Activated CD4-positive, CD25-positive, alpha-beta regulatory T cell treated with anti-CD3 and anti-CD28 coated beads, Interleukin-2, amount 50 U/mL, for 24 hours (primary cell): ENCODE measurements at regions not wholly inside any gene's neighbourhood (a gene's known extent, or its start where the extent isn't known, plus 50 kb on each side); places are given as distances from the start of the nearest gene placed in this dataset.
"Not testable (repeated sequence)": the region's sequence is repeated elsewhere in the genome, so short reads cannot be mapped to it uniquely, and the experiment has no call there.

Source experiments
- ATAC-seq, 2 donors: fragments of 150-1000 bp; cut with Tn5 transposase; one replicate each; pipeline ENCODE4 v1.10.0; 2021; ENCODE audit warnings: mild to moderate bottlenecking in 1 of 2, moderate library complexity in 1 of 2

DNA sequence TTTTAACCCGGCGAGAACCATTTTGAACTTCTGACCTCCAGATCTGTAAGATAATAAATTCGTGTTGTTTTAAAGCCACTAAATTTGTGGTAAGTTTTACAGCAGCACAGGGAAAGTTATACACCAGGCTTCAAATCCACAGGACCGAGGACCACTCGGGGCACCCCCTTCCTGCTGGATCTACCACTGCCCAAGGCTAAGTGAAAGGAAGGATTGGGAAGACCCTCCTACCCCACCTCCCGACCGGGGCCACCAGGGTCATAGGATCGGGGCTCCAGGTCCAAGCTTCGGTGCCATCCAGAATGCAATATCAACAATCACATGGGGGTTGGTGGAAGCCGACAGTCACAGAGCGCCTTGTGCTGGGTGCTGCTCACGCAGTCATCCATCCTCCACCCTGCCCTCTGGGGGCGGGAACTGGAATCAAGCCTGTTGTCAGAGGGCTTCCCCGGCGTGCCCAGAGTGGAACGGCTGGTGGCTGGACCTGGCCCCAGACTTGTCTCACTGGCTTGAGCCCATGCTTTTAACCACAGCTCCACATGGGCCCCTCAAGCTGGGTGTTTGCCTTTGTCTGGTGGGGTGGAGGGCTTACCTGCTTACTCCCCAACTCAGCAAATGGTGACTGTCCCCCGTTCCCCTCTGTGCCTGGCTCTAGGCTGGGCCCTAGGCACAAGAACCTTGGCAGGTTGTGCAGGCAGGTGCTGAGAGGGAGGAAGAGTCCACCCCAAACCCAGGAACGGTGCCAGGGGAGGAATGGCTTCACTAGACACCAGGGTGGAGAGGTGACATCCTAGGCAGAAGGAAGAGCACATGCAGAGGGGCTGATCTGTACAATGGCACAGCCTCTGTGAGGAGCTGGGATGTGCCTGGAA lies 180.3 kb upstream of the RTL1 start:
- no peak for ATAC-seq

GRCh38 chr14:101084436-101084826 lies 180.9 kb upstream of the RTL1 start:
- ATAC-seq = no peak

GRCh38 chr14:101086926-101087325 lies 183.4 kb upstream of the RTL1 start:
- no peak for ATAC-seq

DNA sequence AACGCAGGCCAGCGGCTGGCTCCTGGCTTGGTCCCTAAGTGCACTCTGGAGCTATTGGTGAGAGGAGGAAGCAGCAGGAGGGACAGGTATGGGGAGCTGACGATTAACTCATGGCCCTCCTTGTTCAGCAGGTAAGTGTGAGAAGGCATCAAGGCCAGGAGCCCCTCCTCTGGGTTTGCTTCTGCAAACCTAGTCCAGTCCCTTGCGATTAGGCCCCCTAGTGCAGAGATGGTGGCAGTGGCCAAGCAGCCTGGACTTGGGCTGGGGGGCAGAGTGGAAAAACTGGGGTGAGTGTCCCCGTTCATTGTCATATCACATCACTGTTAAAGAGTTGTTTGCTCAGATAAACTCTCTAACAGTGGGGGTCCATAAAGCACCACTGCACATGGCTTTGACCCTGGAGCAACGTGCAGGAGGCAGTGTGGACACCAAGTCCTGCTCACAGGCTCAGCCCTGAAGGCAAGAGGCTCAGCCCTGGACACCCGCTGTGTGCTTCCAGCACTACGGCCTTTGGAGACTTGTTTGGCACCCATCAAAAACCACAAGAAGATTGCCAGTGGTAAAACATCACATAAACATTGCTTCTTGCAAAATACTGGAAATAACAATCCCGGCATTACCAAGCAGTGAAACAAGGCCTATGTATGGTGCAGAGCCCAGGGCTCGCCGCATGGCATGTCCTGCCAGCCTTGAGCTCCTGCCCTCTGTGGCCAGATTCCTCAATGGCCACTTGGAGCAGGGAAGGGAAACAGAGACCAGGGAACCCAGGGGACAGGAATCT lies 184.3 kb upstream of the RTL1 start:
- ATAC-seq = no peak

DNA sequence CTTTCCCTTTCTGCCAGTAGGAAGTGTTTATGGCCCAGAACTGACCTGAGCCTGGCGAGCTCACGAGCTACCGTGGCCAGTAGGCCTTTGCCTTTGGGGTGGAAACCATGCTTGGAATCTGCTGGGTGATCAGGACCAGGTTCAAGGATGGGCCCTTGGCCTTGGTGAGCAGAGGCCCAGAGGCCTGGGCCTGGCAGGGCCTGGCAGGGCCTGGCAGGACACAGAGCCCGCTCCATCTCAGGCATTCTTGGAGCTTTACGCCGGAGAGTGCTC lies 184.8 kb upstream of the RTL1 start:
- ATAC-seq = no peak

GRCh38 chr14:101088714-101089113 lies 185.2 kb upstream of the RTL1 start:
- ATAC-seq = no peak

DNA sequence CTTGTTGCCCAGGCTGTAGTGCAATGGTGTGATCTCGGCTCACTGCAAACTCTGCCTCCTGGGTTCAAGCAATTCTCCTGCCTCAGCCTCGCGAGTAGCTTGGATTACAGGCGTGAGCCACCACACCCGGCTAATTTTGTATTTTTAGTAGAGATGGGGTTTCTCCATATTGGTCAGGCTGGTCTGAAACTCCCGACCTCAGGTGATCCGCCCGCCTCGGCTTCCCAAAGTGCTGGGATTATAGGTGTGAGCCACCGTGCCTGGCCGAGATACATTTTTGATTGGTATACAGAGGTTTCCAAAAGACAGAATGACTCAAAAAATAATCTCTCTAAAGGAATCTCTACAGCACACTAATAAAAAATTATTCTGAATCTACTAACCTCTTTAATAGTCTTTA lies 187.0 kb upstream of the RTL1 start:
- not testable (repeated sequence) for ATAC-seq

- no peak for ATAC-seq
Measured at GRCh38 chr14:101090976-101091375, 187.5 kb upstream of the RTL1 start.

- ATAC-seq = not testable (repeated sequence)
Measured at GRCh38 chr14:101094916-101095315, 191.4 kb upstream of the RTL1 start.

DNA sequence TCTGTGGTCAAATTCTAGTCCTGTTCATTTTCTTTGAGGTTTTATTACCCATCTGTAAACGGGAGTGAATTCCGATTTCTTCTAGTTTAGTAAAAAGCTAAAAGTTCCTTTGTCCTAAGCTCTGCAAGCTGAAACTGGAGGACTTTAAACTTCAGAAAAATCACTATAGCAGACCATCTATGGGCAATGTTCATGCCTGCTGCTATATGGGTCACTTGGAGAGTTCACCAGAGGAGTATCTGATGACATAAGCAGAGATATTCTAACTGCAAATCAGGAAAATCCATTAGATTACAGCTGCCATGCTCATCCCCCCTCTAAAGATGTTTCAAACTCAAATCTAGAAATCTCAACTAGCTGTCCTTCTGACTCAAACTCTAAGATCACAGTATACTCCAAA lies 193.0 kb upstream of the RTL1 start:
- no peak for ATAC-seq

DNA sequence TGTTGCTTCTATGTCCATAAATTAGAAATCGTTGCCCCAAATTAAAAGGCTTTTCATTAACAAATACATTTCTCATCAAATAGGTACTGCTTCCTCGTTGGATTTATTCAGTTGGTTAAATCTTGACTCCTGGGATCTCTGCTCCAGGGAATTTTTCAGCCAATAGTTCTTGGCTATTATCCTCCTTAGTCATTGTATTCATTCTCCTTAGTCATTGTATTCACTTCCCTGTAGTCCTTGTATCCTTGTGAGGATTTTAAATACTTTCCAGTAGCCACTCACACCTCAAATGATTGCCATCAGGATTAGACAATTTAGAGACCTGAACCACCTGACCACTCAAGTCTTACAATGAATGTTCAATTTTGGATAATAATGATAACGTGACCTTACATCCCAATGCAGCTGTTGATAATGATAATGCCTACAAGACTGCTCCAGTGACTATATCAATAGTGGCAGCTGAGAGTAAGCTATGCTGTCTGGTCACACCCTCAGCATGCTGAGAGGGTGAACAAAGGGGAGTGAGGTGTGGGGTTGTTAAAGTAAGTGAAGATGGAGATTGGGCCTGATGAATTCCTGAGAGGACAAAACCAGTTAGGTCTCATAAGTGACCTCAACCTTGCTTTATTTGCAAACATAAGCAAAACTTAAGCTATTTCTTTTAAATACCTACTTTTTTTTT lies 193.7 kb upstream of the RTL1 start:
- ATAC-seq = no peak

DNA sequence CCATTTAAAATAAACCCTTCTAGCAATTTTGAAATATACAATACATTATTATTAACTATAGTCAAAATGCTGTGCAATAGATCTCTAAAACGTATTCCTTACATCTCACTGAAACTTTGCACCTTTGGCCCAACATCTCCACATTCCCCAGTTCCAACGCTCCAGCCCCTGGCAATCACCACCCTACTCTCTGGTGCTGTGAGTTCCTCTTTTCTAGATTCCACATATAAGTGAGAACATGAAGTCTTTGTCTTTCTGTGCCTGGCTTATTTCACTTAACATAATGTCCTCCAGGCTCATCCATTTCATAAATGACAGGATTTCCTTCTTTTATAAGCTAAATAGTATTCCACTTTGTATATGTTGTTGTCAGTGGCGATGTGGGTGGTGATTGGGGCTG lies 194.7 kb upstream of the RTL1 start:
- ATAC-seq = no peak

DNA sequence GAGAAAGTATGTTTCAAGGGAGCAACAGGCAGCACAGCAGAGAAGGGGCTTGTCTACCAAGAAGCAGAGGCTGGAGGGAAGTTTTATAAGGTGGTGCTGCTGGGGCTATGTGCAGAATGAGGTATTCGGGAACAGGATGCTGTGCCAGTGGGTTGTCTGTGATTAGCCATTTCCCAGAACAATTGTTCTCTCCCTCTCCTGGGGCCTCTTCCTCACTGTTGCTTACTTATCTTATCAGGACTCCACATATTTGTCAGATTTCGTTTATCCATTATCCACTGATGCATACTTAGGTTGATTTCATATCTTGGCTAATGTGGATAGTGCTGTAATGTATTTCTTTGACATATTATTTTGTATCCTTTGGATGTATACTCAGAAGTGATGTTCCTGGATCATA lies 195.1 kb upstream of the RTL1 start:
- ATAC-seq = no peak

GRCh38 chr14:101101456-101102056 lies 198.0 kb upstream of the RTL1 start:
- no peak for ATAC-seq

DNA sequence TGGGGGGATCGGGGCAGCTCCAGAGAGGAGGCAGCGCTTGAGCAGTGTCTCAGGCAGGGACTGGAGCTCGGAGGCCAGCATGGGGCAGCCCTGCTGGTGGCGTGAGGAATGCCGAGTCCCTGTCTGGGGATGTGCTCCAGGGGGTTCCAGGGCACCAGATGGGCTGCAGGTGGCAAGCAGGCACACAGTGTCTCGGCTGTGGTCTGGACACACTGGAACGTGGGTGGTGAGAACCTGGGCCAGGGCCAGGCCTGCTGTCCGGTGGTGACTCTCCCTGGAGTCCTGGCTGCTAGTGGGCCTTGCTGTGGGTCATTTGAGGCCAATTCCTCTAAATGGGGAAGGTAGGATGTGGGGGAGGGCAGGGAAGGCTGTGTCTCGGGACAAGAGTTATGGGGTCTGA lies 199.4 kb upstream of the RTL1 start:
- ATAC-seq = no peak

GRCh38 chr14:101103321-101103901 lies 199.9 kb upstream of the RTL1 start:
- ATAC-seq = no peak

- no peak for ATAC-seq
Measured at GRCh38 chr14:101104485-101104884, 201.0 kb upstream of the RTL1 start.

DNA sequence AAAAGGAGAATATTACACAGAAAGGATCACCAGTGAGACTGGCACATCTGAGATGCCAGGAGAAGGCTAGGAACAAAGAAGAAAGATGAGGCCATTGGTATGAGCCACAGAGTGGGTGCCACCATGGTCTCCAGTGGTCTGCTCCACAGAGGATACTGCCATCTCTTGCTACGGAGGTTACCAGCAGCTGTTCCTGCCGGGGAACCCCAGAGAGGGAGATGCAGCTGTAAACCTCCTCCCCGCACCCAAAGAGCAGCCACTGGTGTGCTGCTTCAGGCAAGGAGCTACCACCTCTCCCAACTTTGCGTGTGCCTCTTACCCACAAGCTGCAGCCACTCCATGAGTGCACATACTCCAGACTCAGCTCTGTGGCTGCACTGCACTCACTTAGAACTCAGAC lies 201.5 kb upstream of the RTL1 start:
- no peak for ATAC-seq

DNA sequence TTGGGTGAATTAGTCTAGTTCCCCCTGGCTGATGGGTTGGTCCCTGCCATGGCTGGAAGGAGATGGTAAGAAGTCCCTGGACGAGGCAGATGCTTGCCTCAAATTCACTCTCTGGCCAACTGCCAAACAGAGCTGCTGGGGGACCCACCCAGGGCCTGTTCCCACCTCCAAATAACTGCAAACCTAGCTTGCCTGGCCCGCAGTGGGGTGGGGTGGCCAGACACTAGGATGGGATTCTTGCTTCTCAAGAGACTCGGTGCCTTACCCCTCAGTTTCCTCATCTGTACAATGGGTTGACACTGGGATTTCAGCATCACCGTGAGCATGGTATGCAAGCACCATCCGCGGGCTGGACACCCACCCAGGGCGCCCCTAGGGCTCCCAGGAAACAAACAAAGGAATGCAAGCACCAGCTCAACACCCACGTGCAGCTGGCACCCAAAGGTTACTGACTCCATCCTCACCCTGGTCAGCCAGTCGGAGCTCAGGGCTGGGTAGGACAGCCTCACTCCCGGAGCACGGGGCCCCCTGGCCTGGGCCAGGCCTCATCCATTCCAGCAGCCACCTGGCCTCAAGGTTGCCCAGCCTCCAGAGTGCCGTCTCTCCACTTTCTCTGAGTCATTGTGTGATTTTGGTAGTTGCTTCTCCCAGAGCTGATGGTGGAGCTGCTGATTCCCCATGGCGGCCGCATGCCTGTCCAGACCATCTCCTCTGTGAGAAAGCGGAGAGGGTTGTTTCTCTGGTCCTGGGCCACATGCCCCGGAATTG lies 205.2 kb upstream of the RTL1 start:
- ATAC-seq = no peak

DNA sequence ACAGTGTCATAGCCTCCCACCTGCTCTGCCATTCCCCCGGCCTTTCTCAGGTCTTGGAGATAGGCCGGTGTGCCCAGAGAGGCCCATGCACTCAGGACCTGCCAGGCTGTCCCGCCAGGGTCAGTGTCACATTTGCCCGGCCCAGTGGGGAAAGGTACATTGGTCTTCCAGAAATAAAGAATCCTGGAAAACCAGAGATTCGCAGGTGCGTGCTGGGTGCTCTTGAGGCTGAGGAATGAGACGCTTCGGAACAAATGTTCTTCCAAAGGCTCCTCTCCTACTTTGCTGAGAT lies 205.8 kb upstream of the RTL1 start:
- ATAC-seq = no peak

GRCh38 chr14:101109981-101110728 lies 206.6 kb upstream of the RTL1 start:
- ATAC-seq = no peak
